Activated CD4-positive, alpha-beta T cell treated with anti-CD3 and anti-CD28 coated beads, Interleukin-2, amount 50 U/mL, for 48 hours (primary cell): ENCODE measurements at regions not wholly inside any gene's neighbourhood (a gene's known extent, or its start where the extent isn't known, plus 50 kb on each side); places are given as distances from the start of the nearest gene placed in this dataset.

Experiments
- DNase-seq, 2 experiments: peaks; one replicate each; pipeline ENCODE4 v3.0.0-alpha.2; 2020

DNA sequence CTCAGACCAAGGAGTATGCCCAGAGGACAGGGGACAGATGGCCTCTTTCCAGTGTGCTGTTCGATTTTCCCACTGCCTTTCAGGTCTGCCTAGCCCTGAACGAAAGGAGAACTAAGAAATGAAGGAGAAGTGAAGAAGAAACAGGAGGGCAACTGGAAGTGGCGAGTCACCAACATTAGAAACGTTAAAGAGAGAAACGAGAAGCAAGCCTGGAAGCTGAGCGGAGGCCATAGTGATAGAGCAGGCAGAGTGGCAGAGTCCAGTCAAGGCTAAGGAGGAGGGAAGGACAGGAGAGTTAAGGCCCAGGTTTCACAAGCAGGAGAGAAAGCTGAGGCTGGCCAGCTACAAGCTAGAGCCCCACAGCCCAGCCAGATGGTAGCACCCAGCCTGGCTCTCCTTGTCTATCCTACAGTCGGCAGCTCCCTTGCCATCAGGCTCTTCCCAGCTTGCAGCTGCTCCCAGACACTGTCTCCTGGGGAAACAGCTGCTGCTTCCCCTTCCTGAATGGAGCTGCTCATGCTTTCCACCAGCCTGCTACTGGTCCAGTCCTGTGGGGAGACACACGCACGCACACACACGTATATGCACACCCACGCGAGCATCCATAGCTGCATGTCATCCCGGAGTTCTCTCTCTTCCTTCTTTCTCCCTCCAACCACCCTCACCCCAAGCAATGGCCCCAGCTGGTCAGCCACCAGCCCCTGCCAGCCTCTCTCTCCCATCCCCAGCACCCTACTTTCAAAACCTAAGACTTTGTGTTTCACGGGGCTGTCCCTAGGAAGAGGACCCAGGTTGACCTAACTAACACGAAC is 139.7 kb upstream of the CCND2 start:
- no peak for DNase-seq

DNA sequence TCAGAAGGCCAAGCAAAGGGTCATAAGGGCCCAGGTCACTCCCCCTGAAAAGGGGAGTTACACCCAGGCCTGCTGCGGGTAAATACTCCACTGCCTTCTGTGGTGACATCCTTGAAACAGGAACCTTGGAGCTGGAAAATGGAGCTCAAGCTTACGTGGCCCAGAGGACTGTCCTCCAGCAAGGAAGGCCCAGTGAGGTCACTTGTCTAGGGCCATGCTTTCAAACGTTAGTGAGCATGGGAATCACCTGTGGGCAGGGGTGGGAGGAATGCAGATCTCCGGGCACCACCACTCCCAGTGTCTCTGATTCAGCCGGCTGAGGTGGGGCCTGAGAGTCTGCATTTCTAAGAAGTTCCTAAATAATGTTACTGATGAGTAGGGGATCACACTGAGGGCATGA is 140.5 kb upstream of the CCND2 start:
- DNase-seq = no peak

DNA sequence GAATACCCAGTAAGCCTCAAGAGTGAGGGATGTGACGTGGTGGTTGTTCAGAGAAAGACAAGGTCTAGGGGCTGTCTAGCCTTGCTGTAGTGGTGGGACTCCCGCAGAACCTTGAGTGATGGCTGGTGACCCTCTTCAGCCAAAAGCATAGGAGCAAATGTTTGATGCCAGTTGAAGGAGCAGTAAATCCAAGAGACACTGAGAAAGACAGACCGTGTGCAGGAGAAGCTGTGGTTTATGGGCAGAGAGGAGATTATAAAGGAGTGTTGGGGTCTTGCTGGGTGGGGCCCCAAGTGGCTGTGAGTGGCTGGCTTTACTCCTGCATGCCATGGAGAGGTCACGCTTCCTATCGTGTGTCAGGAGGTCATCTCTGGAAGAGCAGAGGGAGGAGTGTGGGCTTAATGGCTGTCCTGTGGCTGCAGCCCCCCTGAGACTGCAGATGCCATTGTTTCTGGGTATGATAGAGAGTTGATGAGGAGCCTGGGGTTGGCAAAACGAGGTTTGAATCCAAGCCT is 152.0 kb upstream of the CCND2 start:
- DNase-seq = no peak

DNA sequence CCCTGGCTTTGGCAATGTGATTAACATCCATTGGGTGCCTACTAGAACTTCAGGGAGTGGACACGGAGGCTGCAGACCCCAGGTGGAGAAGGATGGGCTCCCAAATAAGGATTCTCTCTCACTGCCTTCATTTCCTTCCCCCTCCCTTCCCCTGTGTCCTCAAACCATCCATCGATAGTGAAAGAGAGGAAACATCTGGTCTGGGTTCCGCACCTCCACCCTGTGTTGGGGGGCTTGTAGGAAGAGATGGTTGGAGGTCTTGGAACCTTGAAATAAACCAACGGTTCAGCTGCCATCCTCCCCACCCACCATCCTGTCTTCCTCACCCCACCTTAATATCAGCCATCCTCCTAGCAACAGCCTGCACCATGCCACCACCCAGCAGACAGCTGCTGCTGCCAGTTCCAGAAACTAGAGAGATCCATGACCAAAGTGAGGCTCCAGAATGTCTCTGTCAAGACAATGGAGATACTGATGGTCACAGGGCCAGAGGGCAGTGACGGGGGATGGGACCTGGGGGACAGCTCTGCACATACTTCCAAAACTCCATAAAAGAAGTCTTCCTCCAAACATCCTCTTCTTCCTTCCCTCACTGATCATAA is 153.1 kb upstream of the CCND2 start:
- no peak for DNase-seq

DNA sequence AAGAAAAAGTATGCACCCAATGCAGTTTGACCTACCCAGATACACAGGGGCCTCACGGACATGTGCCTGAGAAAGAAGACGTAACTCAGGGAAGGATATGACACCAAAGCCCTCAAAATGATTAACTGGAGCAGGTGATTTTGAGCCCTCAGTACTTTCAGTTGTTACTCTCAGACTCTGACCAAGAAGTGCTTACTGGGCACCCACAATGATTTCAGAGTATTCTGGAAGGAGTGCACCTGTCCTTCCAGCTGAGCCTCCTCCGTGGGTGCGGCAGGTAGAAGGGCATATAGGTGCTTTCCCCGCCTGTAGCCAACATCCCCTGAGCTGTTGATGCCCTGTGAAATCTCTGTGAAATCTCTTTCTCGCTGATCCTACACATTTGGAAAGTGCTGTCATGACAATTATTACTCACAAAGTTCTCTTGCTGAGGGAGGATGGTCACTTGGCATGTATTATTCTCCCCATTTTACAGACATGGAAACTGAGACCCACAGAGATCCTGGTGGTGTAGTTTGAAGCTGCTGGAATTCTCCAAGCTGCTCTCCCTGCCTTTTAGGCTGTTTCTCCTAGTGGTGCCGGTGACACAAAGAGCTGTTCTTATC is 154.3 kb upstream of the CCND2 start:
- DNase-seq = peak; percentile 67 to 79

DNA sequence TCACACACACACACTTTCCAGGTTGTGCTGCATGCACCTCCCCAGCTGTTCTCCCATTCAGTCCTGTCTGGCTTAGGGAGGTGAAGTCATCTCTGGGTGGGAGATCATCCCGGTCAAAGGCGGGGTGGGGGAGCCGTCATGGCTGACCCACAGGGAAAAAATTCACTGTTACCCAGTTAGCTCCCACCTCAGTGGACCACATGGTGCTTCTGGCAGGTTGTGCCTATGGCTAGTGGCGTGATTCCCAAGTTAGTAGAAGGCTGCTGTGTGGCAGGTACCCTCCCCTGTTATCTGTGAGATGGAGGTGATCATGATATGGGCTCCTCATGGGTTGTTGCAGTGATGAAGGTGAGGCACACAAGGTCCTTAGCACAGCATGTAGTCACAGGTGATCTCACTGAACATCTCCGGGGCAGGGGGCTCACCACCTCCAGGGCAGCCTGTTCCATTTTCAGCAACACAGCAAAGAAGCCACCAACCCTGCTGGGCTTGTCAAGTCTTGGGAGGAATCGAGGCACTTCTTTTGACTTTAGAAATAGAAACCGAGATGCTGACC is 154.9 kb upstream of the CCND2 start:
- peak; percentile 44 to 53 for DNase-seq

DNA sequence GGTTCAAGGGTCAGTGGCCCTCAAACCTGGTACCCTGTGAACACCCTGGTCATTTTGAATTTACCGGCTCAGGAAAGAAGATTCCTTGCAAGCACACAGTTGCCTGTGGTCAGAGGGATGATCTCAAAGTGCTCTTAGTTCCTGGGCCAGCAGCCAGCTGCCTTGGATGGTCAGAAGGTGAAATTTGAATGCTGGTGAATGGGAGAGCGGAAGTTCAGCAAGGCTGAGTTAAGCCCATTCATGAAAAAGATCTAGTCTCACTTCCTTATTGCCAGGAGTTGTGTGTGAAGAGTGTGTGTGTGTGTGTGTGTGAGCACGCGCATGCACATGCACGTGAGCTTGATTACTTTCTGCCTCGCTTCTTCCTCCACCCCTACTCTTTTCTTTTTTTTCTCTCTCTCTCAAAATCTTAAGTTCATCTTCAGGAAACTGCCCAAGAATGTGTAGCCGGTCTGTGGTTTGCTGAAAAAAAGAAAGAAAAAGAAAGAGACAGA is 155.5 kb upstream of the CCND2 start:
- DNase-seq = no peak

DNA sequence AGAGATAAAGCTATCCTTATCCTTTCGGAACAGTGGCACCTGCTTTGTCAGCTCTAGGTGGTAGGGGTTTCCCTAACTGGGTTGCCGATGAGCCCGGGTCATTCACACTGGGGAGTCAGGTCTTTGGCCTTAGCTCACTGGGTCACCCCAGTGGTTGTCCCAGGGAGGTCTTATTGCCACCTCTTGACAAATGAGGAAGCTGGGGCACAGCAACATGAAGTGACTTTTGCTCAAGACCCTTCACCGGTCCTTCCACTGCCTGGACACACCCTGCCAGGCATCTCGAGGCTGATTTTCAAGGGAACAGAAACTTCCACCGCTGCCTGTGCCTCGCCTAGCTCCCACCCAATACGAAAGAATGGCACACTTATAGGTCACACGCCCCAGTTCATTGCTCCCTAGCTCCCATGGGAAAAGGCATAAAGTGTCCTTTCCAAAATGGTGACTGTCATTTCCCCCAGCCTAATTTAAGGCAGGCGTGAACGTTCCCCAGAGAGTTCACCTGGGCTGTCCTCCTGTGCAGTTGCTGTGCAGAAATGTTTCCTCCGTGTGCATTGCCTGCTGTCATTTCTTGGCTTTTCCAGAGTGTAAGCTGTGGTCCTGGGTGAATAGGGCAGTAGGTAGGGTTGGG is 156.1 kb upstream of the CCND2 start:
- DNase-seq = no peak

DNA sequence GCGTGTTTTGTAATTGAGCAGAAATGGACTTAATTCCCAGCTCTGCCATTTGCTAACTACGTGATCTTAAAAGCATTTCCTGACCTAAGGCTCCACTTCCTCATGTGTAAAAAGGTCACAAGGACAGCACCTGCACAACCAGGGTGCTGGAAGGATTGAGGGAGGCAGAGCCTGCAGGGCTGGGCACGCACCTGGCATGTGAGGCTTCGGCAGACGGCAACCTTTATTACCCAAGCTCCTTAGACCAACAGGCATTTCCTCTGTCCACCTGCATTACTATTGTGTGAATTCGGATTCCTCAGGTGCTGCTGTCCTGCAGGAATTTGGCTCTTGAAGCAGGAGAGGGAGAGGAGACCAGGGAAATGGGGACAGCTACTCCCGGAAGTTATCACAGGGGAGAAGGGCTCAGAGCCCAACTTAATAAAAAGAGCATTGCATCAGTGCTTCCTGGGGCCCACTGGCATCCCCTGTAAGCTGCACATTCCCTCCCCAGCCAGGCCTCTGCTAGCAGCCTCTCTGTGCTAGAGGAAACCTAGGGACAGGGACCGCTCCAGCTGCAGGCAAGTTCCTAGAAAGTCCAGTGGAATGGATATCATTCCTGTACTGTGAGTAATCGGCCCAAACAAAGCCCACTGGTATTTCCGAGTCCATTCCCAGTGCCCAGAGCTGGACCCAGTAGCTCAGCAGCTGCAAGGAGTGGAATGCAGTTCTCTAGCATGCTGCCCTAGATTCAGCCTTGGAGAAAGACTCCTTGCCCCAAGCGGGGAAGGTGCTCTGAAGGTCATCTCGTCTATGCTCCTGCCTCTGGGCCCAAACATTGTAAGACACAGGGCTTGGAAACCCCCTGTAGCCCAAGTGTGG is 157.1 kb upstream of the CCND2 start:
- DNase-seq = no peak

DNA sequence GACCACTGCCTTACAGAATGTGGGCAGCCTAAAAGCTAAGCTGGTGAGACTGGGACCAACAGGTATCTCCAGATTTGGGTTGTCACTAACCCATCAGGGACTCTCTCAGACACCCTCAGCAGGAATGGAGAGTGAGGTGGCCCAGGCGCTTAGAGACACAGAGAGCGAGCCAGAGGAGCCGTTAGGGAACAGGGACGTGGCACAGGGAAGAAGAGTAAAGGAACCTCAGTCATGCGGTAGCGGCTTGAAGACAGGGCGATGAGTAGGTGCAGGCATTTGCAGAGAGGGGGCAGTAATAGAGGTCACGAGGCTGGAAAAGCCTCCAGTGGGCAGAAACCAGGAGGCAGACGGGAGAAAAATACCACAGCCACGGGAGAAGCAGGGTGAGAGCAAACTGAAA is 158.0 kb upstream of the CCND2 start:
- no peak for DNase-seq

DNA sequence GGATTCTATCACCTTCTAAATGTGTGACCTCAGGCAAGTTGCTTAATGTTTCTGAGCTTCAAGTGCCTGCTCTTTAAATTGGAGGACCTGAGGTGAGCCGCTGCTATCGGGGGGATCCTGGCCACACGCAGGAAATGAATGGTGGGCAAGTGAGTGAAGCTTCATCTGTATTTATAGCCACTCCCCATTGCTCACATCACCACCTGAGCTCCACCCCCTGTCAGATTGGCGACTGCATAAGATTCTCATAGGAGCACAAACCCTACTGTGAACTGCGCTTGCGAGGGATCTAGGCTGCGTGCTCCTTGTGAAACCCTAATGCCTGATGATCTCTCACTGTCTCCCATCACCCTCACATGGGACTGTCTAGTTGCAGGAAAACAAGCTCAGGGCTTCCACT is 158.6 kb upstream of the CCND2 start:
- DNase-seq = peak; percentile 47 to 61

DNA sequence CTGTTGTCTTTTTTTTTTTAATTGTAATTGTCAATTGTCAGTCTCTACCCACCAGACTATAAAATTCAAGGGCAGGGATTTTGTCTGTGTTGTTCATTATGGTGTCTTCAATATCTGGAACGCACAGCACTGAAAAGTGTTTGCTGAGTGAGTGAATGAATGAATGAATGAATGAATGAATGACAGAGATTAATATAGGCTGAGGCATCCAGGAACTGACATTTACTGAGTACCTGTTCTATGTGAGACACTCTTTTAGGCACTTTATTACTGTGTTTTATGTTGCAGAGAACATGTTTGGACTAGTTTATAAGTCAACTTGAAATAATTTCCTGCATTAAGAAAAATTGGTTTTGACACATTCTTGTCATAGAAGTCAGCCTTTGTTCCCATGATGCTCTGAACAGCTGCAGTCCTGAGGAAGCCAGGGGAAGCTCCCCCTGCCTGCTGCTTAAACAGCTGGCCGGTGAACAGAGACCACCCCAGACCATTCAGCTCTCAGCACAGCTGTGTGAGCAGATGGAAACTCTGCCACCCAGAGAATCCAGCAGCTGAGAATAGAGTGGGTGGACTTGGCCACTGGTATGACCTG is 160.7 kb upstream of the CCND2 start:
- no peak for DNase-seq

DNA sequence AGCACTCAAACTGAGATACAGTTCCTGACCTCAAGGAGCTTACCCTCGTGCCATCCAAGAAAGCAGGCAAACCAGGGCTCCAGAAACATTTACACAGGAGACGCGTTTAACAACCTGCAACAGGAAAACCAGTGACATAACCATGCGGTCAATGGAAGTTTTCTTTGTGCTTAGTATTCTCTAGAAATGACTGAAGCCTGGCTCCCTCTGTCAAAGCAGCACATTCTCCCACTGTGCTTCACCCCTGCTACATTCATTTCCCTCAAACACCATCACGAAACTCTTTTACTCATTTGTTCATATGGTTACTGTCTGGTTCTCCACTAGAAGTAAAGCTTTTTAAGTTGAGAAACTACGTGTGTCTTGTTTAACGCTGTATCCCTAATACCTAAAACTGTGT is 161.3 kb upstream of the CCND2 start:
- peak in 1 of 2 experiments; percentile 46 for DNase-seq

DNA sequence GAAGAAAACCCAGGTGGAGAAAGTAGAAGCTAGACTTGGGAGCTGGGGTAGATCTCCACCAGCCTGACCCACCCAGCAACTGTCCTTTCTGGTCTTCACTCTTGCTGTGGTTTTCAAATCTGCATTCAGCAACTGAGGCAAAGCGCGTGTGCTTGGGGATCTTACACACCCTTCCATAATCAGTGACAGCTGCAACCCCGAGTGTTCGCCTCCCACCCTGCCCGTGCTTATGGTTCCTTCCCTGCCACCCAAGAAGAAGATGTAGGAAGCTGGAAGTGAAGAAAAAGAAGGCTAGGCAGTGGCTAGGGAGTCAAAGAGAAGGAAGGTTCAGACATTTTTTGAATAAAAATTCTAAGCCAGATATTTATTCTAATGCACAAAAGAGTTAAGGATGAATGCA is 162.6 kb upstream of the CCND2 start:
- DNase-seq = no peak

DNA sequence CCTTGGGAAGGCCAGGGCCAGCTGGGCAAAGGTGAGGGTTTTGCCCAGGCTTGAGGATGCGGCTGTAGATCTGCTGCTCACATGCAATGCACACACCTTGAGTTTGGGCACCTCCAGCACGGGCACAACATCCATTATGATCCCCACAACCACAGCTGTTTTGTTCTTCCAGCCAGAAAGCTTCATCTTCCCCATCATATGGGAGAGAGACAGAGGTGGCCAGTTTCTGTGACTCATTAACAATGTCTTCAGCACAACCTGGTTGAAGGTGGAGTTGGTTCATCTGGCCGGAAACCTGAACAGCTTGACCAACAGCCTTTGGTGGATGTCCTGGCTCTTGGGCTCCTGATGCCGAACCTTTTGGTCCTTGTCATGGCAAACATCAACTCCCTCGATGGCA is 163.7 kb upstream of the CCND2 start:
- no peak for DNase-seq

DNA sequence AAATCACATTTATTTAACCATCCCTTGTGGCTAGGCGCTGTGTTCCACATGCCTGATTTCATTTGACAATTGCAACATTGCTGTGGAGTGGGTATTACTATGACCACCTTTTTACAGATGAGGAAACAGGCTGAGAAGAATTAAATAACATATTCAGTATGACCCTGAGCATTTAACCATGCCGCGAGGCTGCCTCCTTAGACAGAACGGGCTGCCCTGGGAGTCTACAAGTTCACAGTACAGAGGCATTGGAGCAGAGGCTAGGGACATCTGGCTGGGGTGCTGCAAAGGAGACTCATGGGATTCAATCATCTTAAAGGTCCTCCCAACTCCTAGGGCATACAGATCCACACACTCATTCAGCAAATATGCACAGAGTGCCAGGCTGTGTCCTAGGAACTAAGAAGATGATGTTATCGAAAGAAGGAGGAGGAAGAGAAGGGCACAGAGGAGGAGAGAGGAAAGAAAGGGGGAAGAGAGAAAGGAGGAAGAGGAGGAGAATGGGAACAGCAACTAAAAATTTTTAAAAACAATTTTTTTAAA is 164.7 kb upstream of the CCND2 start:
- no peak for DNase-seq

DNA sequence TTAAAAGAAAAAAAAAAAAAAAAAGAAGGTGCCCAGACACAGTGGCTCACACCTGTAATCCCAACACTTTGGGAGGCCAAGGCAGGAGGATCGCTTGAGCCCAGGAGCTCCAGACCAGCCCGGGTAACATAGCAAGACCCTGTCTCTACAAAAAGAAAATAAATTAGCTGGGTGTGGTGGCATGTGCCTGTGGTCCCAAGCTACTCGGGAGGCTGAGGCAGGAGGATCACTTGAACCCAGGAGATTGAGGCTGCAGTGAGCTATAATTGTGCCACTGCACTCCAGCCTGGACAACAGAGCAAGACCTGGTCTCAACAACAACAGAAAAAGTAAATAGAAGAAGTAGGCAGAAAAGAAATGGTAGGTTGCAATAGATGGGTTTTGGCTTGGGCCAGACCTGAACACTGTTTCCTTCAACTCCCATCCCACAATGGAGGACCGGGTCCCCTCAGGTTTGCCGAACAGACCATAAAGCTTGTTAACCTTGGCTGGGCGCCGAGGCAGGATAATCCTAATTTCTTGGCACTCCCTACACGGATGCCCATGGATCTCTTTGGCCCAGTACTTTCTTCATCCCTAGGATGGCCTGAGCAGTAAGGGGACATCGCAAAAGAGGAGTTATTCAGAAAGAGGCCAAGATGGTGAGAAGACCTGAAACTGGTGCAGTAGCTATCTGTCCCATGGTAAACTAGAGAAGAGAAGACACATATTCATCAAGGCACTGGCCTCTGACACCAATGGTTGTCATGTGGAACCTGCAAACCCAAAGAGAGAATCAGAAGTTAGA is 165.5 kb upstream of the CCND2 start:
- DNase-seq = no peak

DNA sequence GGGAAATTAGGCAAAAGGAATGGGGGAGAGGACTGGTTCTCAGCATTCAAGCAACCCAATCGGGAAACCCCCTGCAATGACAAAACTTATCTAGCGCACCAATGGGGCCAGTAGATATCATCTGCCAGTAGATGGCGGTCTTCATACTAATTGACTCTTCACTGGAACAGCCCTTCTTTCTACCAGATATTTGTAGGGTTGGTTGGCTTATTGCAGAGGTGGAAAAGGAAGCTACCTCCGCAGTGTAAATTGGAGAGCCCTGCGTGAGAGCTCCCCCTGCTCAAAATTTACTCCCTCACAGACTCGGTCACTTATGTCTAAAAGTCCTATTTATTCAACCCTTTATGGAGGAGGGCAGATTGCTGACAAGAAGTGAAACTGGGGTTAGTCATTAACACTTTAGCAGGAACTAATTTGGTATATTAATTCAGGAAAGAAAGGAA is 166.1 kb upstream of the CCND2 start:
- peak; percentile 49 to 73 for DNase-seq

DNA sequence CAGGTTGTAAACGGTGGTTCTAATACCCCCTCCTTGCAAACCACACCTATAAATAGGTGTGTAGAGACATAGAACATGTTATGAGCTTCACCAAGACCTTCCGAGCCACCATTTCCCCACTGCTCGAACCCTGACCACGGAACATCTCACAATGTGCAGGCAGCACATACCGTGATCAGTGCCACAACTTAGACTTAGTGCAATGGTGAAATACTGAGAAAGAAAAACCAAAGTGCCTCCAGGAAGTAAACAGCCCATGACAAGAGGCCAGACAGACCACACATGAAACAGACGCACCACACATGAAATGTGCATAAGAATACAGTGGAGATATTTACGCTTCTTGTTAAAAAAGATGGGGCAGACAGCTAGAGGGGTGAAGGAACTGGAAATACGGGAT is 166.9 kb upstream of the CCND2 start:
- DNase-seq = no peak

DNA sequence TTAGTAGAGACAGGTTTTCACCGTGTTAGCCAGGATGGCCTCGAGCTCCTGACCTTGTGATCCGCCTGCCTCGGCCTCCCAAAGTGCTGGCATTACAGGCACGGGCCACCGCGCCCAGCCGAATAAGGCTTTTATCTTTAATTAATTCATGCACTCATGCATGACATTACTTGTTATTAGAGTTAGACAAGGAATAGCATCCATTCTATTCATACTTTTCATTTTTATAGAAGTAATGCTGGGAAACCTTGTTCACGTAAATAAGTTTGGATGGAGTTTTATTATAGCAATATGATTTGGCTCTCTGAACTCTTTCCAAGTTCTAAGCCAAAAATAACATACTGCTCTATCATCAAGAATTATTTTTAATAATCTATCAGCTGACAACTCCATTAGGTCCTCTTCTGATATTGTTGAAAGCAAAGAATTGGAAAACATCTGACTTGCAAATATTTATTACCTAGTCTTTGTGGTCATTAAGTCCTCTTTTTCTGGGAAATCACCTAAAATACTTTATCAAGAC is 168.8 kb upstream of the CCND2 start:
- DNase-seq = no peak
